Stomach (tissue), 8 donors: ENCODE measurements at regions not wholly inside any gene's neighbourhood (a gene's known extent, or its start where the extent isn't known, plus 50 kb on each side); places are given as distances from the start of the nearest gene placed in this dataset.

Source experiments
- DNase-seq, 2 donors: peaks; one replicate each; pipeline versions ENCODE4 v3.0.0 to v3.0.0-alpha.2; 2013 to 2019
- H3K27ac ChIP-seq, 5 donors: fragments of 200-600 bp in 4 of 5; sonication (generic) in 4 of 5; one replicate each; pipeline ENCODE4 v1.5.1; 2013 to 2019; ENCODE audit warnings: mild to moderate bottlenecking in 1 of 5, moderate library complexity in 1 of 5
- H3K27me3 ChIP-seq, 3 donors: fragments of 200-600 bp; sonication (generic); one replicate each; pipeline ENCODE4 v1.5.1; 2017 to 2019; ENCODE audit warnings: mixed run types in 1 of 3
- H3K36me3 ChIP-seq, 4 donors: fragments of 200-600 bp; sonication (generic); 1 replicate in 3 of 4; 2 replicates in 1 of 4; pipeline ENCODE4 v1.5.1; 2016 to 2019
- H3K4me1 ChIP-seq, 4 donors: fragments of 200-600 bp; sonication (generic); one replicate each; pipeline ENCODE4 v1.5.1; 2016 to 2019
- H3K4me3 ChIP-seq, 4 donors: fragments of 200-600 bp; sonication (generic) in 3 of 4; one replicate each; pipeline ENCODE4 v1.5.1; 2016 to 2019; ENCODE audit warnings: mild to moderate bottlenecking in 1 of 4
- H3K9me3 ChIP-seq, 4 donors: fragments of 200-600 bp; sonication (generic); one replicate each; pipeline ENCODE4 v1.5.1; 2016 to 2019
- CTCF ChIP-seq, 7 experiments: fragments of 450-650 bp in 4 of 7; fragments of 200-600 bp in 3 of 7; sonication (generic) in 3 of 7; IDR thresholded peaks; one replicate each; pipeline ENCODE4 v1.5.1; 2016 to 2019; ENCODE audit warnings: antibody characterized with exemption in 7 of 7, control low read depth in 2 of 7, mild to moderate bottlenecking in 1 of 7
- EP300 ChIP-seq: sonication (generic); formaldehyde crosslinking; IDR thresholded peaks from one replicate; pipeline ENCODE4 v1.6.1; 2017; ENCODE audit warnings: antibody characterized with exemption
- POLR2A ChIP-seq, 4 donors: fragments of 450-650 bp; IDR thresholded peaks; one replicate each; pipeline ENCODE4 v1.6.1; 2016; ENCODE audit warnings: antibody characterized with exemption in 4 of 4, control low read depth in 2 of 4, mild to moderate bottlenecking in 1 of 4, moderate library complexity in 1 of 4
- POLR2AphosphoS5 ChIP-seq, 3 donors: sonication (generic); formaldehyde crosslinking; IDR thresholded peaks; one replicate each; pipeline ENCODE4 v1.6.1; 2016; ENCODE audit warnings: antibody characterized with exemption in 3 of 3
- WGBS, 5 donors: extraction: QIAGEN DNeasy Blood & Tissue Kit in 3 of 5; methylation state at CpG; one replicate each; pipeline versions ENCODE4 v1.1.5 to v1.1.7; 2013 to 2018; 5-methylcytosine and 5-hydroxymethylcytosine counted together
- intact Hi-C: fragments of 100-400 bp; cut with DNase I; formaldehyde crosslinking; loops from one replicate; pipeline ENCODE4 v1.15.1; 2023; ENCODE audit warnings: low total_unique reads
- donor health status: healthy with polysubstance abuse.
- donor health status: Bipolar disorder and iron deficiency.
- donor health status: healthy.

DNA sequence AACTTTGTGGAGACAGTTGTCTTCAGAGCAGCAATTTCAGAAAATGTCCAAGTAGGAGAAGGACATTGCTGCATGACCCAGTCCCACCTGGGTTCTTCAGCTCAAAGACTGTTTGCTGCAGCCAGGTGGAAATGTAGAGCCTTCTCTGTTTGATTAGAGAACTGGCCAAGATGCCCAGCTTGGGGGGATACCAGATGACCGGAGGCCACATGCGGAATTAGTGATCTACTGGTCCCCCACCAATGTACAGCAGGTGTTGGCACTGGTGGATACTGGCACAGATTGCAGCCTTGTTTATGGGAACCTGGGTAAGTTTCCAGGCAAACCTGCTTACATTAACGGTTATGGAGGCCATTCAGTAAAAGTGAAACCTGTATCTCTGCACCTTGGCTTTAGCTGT, 555.3 kb downstream of the SLC6A15 start:
- WGBS, 5 donors, result 92 to 100% (median 95%) methylated on average over 3 of the region's 3 CpGs

DNA sequence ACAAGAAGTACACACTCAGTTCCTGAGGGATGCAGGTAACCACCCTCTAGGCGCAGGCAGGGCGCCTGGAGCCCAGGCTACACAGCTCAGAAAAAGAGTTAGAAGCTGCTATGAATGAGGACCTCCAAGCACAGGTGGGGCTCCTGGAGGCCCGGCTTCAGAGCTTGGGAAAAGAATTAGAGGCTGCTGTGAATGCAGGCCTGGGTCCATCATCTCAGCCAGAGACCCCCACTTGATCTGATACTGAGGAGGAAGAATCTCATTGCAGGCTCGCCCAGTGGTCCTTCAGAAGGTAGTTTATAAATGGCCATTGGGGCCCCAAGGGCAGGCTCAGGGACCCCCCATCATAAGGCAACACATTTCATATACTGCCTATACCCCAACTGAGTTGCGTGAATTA, 556.4 kb downstream of the SLC6A15 start:
- H3K4me3 ChIP-seq, result no peak overlapping the region
- intact Hi-C loops, result no loop called here
- H3K36me3 ChIP-seq, result no peaks in the 10 kb centered on the region
- no peaks in the 10 kb centered on the region for H3K4me1 ChIP-seq
- no peak for DNase-seq
- no peak overlapping the region for H3K27ac ChIP-seq
- 85 to 92% (median 89%) methylated on average over 5 of the region's 5 CpGs for WGBS, 5 donors
- TF ChIP-seq POLR2AphosphoS5 (IDR thresholded peaks at IDR 0.05), result no peak
- TF ChIP-seq CTCF (IDR thresholded peaks at IDR 0.05), result no peak
- no peak for TF ChIP-seq POLR2A (IDR thresholded peaks at IDR 0.05)
- no peak for TF ChIP-seq EP300
- no peaks in the 10 kb centered on the region for H3K27me3 ChIP-seq
- H3K9me3 ChIP-seq, result peaks cover 0 to 7% (median 0%) of the 10 kb centered on the region in 4 donors

More for the DNA sequence above, 555.3 kb downstream of the SLC6A15 start:
- Histone ChIP-seq H3K4me1 (no peaks in the 10 kb centered on the region), H3K27me3 (no peaks in the 10 kb centered on the region), H3K27ac (no peak overlapping the region), H3K4me3 (no peak overlapping the region), H3K9me3 (peaks cover 0 to 9% (median 4%) of the 10 kb centered on the region in 4 donors), H3K36me3 (no peaks in the 10 kb centered on the region)
- no peak for TF ChIP-seq EP300
- no peak for TF ChIP-seq CTCF (IDR thresholded peaks at IDR 0.05)
- no peak for TF ChIP-seq POLR2AphosphoS5 (IDR thresholded peaks at IDR 0.05)
- no peak for TF ChIP-seq POLR2A (IDR thresholded peaks at IDR 0.05)
- intact Hi-C loops, result no loop called here
- DNase-seq, result no peak

- H3K27me3 ChIP-seq, result no peaks in the 10 kb centered on the region
- intact Hi-C loops, result no loop called here
- H3K36me3 ChIP-seq, result no peaks in the 10 kb centered on the region
- H3K9me3 ChIP-seq, result peaks cover 0 to 7% (median 0%) of the 10 kb centered on the region in 4 donors
- 78 to 91% (median 83%) methylated on average over 6 of the region's 6 CpGs for WGBS, 5 donors
- TF ChIP-seq CTCF (IDR thresholded peaks at IDR 0.05) (no peak), POLR2AphosphoS5 (IDR thresholded peaks at IDR 0.05) (no peak), POLR2A (IDR thresholded peaks at IDR 0.05) (no peak), EP300 (no peak)
- no peaks in the 10 kb centered on the region for H3K4me1 ChIP-seq
- H3K27ac ChIP-seq, result no peak overlapping the region
- DNase-seq, result no peak
- H3K4me3 ChIP-seq, result no peak overlapping the region
These were observed 557.0 kb downstream of the SLC6A15 start for GRCh38 chr12:84355561-84355960.

DNA sequence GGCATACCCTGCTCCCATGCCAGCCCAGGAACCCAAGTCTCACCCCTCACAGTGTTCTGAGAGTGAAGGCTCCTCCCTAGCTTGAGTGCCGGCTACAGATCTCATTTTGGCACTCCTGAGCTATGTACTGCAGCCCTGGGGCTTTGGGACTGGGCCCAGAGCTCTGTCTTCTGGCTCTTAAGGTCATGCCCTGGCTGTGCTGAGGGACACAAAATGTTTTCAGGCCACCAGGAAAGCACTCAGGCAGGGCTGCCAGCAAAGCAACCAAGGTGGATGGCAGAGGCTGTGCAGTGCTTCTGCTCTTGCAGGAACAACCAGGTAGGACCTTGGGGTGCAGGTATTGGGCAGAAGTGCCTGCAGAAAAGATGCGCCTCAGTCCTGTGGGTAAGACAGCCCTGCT, 564.0 kb downstream of the SLC6A15 start:
- Histone ChIP-seq H3K4me1 (no peaks in the 10 kb centered on the region), H3K4me3 (no peak overlapping the region), H3K27ac (no peak overlapping the region), H3K9me3 (peaks cover 0 to 12% (median 0%) of the 10 kb centered on the region in 4 donors), H3K27me3 (no peaks in the 10 kb centered on the region), H3K36me3 (no peaks in the 10 kb centered on the region)
- DNase-seq, result no peak
- 62 to 83% (median 77%) methylated on average over 2 of the region's 2 CpGs for WGBS, 5 donors
- TF ChIP-seq POLR2A (IDR thresholded peaks at IDR 0.05) (no peak), EP300 (no peak), CTCF (IDR thresholded peaks at IDR 0.05) (no peak), POLR2AphosphoS5 (IDR thresholded peaks at IDR 0.05) (no peak)
- intact Hi-C loops, result no loop called here
